ENCODE measurements at regions not wholly inside any gene's neighbourhood (a gene's known extent, or its start where the extent isn't known, plus 50 kb on each side); places are given as distances from the start of the nearest gene placed in this dataset.

- no peak overlapping the region for H3K4me3 Mint-ChIP-seq
- DNase-seq (ENCODE audit: low read depth, low spot score) = no peak
- no peak for TF ChIP-seq CTCF (conservative IDR thresholded peaks at IDR 0.05)
- no peaks in the 10 kb centered on the region for H3K9me3 Mint-ChIP-seq
- peaks cover 4% of the 10 kb centered on the region for H3K4me1 Mint-ChIP-seq
- H3K36me3 Mint-ChIP-seq (ENCODE audit: low read depth) = no peaks in the 10 kb centered on the region
- peaks cover 3% of the 10 kb centered on the region for H3K27me3 Mint-ChIP-seq (ENCODE audit: low read depth)
- no peak overlapping the region for H3K27ac Mint-ChIP-seq (ENCODE audit: unreplicated experiment)
Measured at GRCh38 chr1:111556325-111557037, 53.0 kb upstream of the ADORA3 start.

- H3K4me1 Mint-ChIP-seq = peaks cover 15% of the 10 kb centered on the region
- H3K27me3 Mint-ChIP-seq (ENCODE audit: low read depth) = peaks cover 4% of the 10 kb centered on the region
- no peaks in the 10 kb centered on the region for H3K36me3 Mint-ChIP-seq (ENCODE audit: low read depth)
- H3K9me3 Mint-ChIP-seq = no peaks in the 10 kb centered on the region
- no peak overlapping the region for H3K27ac Mint-ChIP-seq (ENCODE audit: unreplicated experiment)
- no peak for DNase-seq (ENCODE audit: low read depth, low spot score)
- no peak for TF ChIP-seq CTCF (conservative IDR thresholded peaks at IDR 0.05)
- no peak overlapping the region for H3K4me3 Mint-ChIP-seq
Measured at GRCh38 chr1:111559736-111560279, 56.4 kb upstream of the ADORA3 start.

- Mint-ChIP-seq H3K27me3 (ENCODE audit: low read depth) (peaks cover 8% of the 10 kb centered on the region), H3K36me3 (ENCODE audit: low read depth) (no peaks in the 10 kb centered on the region), H3K9me3 (no peaks in the 10 kb centered on the region), H3K4me1 (peaks cover 21% of the 10 kb centered on the region), H3K4me3 (no peak overlapping the region), H3K27ac (ENCODE audit: unreplicated experiment) (no peak overlapping the region)
- TF ChIP-seq CTCF (conservative IDR thresholded peaks at IDR 0.05) = no peak
- no peak for DNase-seq (ENCODE audit: low read depth, low spot score)
Measured at GRCh38 chr1:111561328-111561727, 57.9 kb upstream of the ADORA3 start.

- H3K36me3 Mint-ChIP-seq (ENCODE audit: low read depth) = no peaks in the 10 kb centered on the region
- no peak for DNase-seq (ENCODE audit: low read depth, low spot score)
- no peak for TF ChIP-seq CTCF (conservative IDR thresholded peaks at IDR 0.05)
- no peak overlapping the region for H3K4me3 Mint-ChIP-seq
- H3K9me3 Mint-ChIP-seq = no peaks in the 10 kb centered on the region
- H3K4me1 Mint-ChIP-seq = peaks cover 21% of the 10 kb centered on the region
- H3K27me3 Mint-ChIP-seq (ENCODE audit: low read depth) = peaks cover 11% of the 10 kb centered on the region
- no peak overlapping the region for H3K27ac Mint-ChIP-seq (ENCODE audit: unreplicated experiment)
Measured at GRCh38 chr1:111563619-111564018, 56.0 kb upstream of the RAP1A start.

GRCh38 chr1:111565079-111565478 is 54.5 kb upstream of the RAP1A start:
- peaks cover 21% of the 10 kb centered on the region for H3K4me1 Mint-ChIP-seq
- peaks cover 11% of the 10 kb centered on the region for H3K27me3 Mint-ChIP-seq (ENCODE audit: low read depth)
- no peak for TF ChIP-seq CTCF (conservative IDR thresholded peaks at IDR 0.05)
- no peaks in the 10 kb centered on the region for H3K9me3 Mint-ChIP-seq
- DNase-seq (ENCODE audit: low read depth, low spot score) = no peak
- no peaks in the 10 kb centered on the region for H3K36me3 Mint-ChIP-seq (ENCODE audit: low read depth)
- H3K27ac Mint-ChIP-seq (ENCODE audit: unreplicated experiment) = peak overlapping the region; percentile 7
- H3K4me3 Mint-ChIP-seq = no peak overlapping the region
